ENCODE measurements at regions not wholly inside any gene's neighbourhood (a gene's known extent, or its start where the extent isn't known, plus 50 kb on each side); places are given as distances from the start of the nearest gene placed in this dataset.

GRCh38 chr20:48166082-48166835 lies 381.0 kb upstream of the SULF2 start:
- TF ChIP-seq CTCF (IDR thresholded peaks at IDR 0.05; ENCODE audit: insufficient read depth, low read length) (no peak), REST (IDR thresholded peaks at IDR 0.05; ENCODE audit: insufficient replicate concordance, low read depth) (no peak), POLR2AphosphoS5 (IDR thresholded peaks at IDR 0.05; ENCODE audit: low read depth) (no peak), SPI1 (IDR thresholded peaks at IDR 0.05; ENCODE audit: borderline replicate concordance, low read depth) (no peak), GABPA (IDR thresholded peaks at IDR 0.05; ENCODE audit: low read depth) (no peak)
